GM21786 (cell line): ENCODE measurements at regions not wholly inside any gene's neighbourhood (a gene's known extent, or its start where the extent isn't known, plus 50 kb on each side); places are given as distances from the start of the nearest gene placed in this dataset.
"Not testable (repeated sequence)": the region's sequence is repeated elsewhere in the genome, so short reads cannot be mapped to it uniquely, and the experiment has no call there.

ENCODE experiments used
- ATAC-seq: cut with Tn5 transposase; IDR thresholded peaks from one replicate; pipeline ENCODE4 v1.9.1; 2021; ENCODE audit not compliant: unreplicated experiment

GRCh38 chr13:53101883-53102282 lies 73.3 kb downstream of the OLFM4 start:
- no peak for ATAC-seq

DNA sequence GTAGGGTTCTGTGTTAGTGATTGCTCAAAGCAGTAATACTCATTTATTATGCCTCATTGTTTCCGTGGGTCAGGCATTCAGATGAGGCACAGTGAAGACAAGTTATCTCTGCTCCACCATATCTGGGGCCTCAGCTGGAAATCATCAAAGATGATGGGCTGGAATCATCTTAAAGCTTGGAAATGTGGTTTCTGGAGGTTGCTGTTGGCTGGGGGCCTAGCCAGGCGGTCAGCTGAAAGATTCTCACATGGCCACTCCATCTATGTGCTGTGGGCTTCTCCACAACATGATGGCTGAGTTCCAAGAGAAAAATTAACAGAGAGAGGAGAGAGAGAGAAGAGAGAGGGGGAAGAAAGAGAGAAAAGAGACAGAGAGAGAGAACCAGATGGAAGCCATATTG lies 75.5 kb downstream of the OLFM4 start:
- ATAC-seq = no peak

DNA sequence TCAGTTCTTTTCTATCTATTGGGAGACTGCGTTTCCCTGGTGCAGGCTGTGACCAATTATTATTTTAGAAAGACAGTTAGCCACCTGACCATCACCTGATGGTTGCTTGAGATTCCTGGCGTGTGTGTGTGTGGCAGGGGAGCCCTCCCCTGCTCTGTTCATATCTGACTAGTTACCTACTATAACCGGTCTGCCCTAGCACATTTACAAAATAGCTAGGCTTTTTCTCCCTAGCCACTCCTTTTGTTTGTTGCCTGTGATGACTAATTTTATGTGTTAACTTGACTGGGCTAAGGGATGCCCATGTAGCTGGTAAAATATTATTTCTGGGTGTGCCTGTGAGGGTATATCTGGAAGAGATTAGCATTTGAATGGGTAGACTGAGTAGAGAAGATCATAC lies 76.9 kb downstream of the OLFM4 start:
- no peak for ATAC-seq

DNA sequence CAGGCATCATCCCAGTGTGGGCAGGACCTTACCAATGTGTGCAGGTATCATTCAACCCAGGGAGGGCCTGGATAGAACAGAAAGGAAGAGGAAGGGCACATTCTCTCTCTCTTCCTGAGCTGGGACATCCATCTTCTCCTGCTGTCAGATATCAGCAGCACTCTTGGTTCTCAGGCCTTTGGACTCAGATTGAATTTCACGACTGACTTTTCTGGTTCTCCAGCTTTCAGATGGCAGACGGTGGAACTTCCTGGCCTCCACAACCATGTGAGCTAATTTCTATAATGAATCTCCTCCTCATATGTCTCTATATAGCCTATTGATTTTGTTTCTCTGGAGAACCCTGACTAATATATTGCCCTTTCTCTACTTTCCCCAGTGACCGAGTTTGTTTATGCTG lies 77.3 kb downstream of the OLFM4 start:
- ATAC-seq = no peak

DNA sequence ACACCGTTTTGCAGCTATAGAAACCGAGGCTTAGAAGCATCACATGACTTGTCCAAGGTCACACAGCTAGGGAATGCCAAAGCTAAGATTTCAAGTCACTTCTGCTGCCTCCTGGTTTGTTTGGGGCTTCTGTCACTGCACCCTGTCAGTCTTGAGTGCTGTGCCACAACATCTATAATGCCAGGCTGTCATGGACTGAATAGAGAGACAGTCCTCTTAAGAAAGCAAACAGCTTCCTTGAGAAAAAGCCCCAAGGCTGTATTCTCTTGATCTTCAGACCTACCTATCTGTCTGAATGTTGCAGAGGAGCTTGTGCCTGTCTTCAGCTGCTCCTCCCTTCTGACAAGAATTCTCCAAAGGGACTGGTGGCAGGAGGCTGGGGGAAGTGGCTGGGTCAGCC lies 81.6 kb downstream of the OLFM4 start:
- ATAC-seq = no peak

- no peak for ATAC-seq
Observed at GRCh38 chr13:53110614-53111013, 82.0 kb downstream of the OLFM4 start.

DNA sequence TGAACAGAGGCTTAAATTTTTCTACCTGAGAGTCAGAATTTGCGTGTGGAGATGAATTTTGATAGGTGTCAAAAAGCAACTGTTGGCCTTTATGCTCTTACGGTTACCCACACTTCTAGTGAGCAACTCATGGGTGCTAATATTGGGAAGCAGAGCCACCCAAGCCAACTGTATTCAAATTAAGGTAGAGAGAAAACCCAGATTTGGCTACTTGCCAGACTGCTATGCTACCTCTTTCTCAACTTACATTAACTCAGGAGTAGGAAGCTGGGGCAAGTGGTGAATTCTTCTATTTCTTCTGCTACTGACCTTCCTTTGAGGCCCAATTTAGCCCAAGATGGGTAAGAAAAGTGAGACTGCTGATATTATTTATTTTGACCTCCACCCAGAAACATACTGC lies 83.9 kb downstream of the OLFM4 start:
- ATAC-seq = no peak

GRCh38 chr13:53117048-53117447 lies 88.4 kb downstream of the OLFM4 start:
- not testable (repeated sequence) for ATAC-seq

- ATAC-seq = no peak
Observed at GRCh38 chr13:53121131-53121773, 92.6 kb downstream of the OLFM4 start.

DNA sequence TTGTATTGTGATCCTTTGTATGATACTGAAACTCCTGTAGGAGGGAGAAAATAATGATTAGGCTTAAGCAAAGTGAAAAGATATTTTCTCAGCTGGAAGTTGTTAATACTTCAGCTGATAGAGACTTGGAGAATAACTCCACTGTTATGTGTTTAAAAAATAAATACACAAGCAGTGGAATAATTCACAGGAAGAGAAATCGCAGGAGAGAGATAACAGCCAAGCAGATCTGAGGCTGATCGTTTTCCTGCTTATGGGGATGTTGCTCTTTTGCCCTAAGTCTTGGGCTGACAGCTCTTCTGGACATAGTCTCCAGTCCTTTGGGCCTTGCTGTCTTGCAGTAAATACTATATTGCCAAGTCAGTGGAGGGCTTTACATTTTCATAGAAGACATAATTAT lies 93.3 kb downstream of the OLFM4 start:
- no peak for ATAC-seq

DNA sequence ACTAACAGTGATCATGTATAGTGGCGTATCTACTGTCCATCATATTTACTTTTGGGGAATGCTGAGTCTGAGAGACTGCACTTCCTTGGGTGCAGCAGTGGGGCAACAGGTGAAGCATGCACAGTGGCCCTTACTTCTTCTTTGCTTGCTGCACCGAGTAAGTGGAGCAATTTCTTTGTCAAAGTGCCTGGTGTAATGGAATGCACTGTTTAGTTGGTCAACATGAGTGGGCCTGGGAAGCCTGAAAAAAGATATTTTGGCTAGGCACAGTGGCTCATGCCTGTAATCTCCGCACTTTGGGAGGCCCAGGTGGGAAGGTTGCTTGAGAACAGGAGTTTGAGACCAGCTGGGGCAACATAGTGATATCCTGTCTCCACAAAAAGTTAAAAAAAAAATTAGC lies 94.9 kb downstream of the OLFM4 start:
- ATAC-seq = no peak

- no peak for ATAC-seq
Observed at GRCh38 chr13:53124623-53125022, 96.0 kb downstream of the OLFM4 start.

DNA sequence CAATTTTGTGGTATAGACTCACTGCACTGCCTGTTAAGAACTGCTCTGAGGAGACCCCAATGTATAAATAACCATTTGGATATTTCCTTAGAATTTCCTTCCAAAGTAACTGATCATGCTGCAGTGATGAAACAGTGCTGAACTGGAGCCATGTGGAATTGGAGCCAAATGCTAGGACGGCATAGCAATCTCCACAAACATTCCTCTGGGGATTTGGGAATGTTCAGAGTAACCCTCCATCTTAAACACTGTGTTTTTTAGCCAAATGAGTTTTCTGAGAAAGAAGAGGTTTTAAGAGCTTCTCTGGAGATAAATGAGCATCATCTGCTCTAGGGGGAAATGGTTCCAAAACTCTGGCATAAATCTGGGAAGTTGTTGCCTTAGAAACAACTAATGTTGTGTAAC lies 98.2 kb downstream of the OLFM4 start:
- ATAC-seq = no peak

DNA sequence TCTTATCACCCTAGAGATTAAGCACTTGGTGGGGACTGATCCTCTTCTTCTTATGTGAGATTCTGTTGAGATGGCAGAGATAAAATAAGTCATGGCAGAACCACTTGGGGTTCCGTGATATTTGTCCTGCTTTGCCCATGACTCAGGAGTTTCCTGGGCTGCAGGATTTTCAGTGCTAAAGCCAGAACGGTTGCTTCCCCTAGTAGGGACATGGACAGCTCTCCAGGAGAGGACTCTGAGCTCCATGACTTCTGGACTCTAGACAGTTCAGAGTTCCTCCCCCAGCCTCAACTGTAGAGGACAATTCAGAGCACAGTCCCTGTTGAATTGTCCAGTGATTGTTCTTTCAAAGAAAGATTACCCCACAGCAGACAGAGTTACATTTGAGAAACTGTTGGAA lies 98.8 kb downstream of the OLFM4 start:
- ATAC-seq = no peak

GRCh38 chr13:53129864-53130393 lies 101.3 kb downstream of the OLFM4 start:
- ATAC-seq = no peak

DNA sequence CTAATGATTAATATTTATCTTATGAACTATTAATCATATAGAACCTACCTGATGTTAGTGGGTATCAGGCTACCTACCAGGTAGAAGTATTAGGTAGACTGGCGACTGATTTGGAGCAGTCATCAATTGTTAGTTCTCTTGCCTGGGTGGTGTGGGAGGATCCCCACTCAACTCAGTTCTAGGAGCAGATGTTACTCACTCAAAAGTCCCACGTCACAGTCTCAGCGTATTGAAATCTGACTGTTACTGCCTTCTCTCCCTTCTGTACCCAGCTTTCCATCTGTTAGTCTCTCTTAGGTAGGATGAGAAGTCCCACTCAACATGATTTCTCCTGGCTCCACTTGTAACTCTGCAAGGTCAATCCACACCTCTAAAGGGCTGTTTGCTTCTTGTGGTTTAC lies 102.7 kb downstream of the OLFM4 start:
- no peak for ATAC-seq

- ATAC-seq = no peak
Observed at GRCh38 chr13:53135301-53135700, 106.7 kb downstream of the OLFM4 start.

DNA sequence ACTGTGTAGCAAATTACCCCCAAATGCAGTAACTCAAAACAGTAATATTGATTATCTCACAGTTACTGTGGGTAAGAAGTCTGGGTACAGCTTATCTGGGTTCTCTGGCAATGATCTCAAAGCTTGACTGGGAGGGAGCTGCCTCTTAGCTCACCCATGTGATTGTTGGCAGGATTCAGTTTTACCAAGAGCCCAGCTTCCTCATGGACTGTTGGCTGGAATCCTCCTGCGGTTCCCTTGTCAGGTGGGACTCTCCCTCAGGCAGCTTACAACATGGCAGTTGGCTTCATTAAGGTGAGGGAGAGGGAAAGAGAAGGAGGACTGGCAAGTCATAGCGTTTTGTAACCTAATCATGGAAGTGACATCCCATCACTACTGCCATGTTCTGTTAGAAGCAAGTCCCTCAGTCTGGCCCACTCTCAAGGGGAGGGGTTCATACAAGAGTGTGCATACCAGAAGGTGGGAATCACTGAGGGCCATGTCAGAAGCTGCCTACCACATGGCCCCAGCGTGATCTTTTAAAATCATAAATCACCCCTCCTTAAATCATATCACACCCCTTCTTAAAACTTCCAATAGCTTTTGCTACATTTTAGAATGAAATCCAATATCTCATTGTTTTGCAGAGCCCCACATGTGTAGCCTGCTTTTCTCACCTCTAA lies 108.1 kb downstream of the OLFM4 start:
- ATAC-seq = no peak

DNA sequence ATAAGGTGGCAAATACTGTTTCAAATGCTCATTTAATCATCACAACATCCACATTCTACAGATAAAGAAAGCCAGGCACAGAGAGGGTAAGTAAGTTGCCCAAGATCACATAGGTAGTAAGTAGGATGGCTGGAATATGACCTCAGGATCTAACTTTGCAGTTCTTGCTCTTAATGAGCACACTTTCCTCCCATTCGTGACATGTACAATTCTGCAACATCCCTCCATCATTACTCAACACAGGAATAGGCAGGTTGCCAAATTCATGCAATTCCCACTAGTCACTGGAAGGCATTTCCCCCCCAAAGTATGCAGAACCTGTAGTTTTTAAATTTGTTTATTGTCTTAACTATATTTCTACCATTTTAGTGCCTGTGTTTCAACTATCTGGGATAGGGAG lies 109.2 kb downstream of the OLFM4 start:
- ATAC-seq = no peak

- no peak for ATAC-seq
Observed at GRCh38 chr13:53138376-53139036, 109.9 kb downstream of the OLFM4 start.

DNA sequence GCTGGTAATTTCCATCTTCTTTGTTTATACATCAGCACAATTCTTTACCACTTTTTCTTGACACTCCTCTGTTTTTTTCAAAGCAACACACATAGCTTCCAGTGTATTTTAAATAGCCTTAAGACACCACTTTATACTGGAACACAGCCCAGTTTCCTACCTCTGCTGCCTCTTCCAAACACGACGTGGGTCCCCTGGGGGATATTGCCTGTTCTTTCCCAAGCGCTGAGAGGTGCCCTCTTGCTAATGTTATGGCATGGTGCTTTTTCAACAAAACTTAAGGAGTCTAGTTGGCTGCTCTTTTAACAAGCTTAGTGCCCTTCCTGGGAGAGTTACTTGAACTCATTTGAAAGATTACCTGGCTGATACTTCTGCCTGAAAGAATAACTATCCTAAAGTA lies 112.7 kb downstream of the OLFM4 start:
- no peak for ATAC-seq

DNA sequence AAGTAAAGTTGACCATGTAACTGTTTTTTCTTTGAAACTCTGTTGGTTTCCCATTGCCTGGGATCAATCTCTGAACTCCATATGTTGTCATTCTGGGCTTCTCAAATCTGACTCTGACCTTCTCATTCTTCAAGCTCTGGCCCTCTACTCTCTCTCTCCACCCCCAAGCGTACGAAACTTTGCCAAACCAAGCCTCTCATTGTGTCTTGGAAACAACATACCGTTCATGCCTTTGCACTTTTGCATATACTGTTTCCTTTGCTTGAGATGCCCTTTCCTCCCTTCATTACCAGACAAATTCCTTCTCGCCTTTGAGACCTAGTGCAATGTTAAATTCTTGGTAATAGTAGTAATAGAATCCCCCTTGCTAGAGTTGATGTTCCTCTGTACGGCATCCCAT lies 113.7 kb downstream of the OLFM4 start:
- ATAC-seq = no peak
